Keratinocyte (primary cell): ENCODE measurements at regions not wholly inside any gene's neighbourhood (a gene's known extent, or its start where the extent isn't known, plus 50 kb on each side); places are given as distances from the start of the nearest gene placed in this dataset.

Source experiments
- EZH2 ChIP-seq: IDR thresholded peaks from one replicate; pipeline ENCODE4 v1.6.1; 2012; ENCODE audit warnings: inconsistent platforms, mild to moderate bottlenecking, low read length, moderate library complexity
- TF ChIP-seq, protein P1 (sequence below), 3 experiments: IDR thresholded peaks in 1 of 3; conservative IDR thresholded peaks in 1 of 3; optimal IDR thresholded peaks in 1 of 3; 2 replicates in 2 of 3; 3 replicates in 1 of 3; pipeline versions ENCODE3 to v1.5.1; 2011; ENCODE audit warnings: low read length in 3 of 3, mild to moderate bottlenecking in 3 of 3, moderate library complexity in 2 of 3, control low read depth in 1 of 3, inconsistent platforms in 1 of 3; ENCODE audit not compliant: insufficient read depth in 2 of 3; ENCODE audit errors: extremely low read depth in 1 of 3

- TF ChIP-seq, protein P1, sequence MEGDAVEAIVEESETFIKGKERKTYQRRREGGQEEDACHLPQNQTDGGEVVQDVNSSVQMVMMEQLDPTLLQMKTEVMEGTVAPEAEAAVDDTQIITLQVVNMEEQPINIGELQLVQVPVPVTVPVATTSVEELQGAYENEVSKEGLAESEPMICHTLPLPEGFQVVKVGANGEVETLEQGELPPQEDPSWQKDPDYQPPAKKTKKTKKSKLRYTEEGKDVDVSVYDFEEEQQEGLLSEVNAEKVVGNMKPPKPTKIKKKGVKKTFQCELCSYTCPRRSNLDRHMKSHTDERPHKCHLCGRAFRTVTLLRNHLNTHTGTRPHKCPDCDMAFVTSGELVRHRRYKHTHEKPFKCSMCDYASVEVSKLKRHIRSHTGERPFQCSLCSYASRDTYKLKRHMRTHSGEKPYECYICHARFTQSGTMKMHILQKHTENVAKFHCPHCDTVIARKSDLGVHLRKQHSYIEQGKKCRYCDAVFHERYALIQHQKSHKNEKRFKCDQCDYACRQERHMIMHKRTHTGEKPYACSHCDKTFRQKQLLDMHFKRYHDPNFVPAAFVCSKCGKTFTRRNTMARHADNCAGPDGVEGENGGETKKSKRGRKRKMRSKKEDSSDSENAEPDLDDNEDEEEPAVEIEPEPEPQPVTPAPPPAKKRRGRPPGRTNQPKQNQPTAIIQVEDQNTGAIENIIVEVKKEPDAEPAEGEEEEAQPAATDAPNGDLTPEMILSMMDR (optimal IDR thresholded peaks at IDR 0.05 in 1 of 3, IDR thresholded peaks at IDR 0.05 in 1 of 3, conservative IDR thresholded peaks at IDR 0.05 in 1 of 3; ENCODE audit: extremely low read depth in 1 of 3, insufficient read depth in 2 of 3, low read length in 3 of 3): no peak
- TF ChIP-seq EZH2: no peak
Measured at GRCh38 chr2:133740500-133740899, 172.2 kb upstream of the NCKAP5 start.
